GM12874 (cell line): ENCODE measurements at regions not wholly inside any gene's neighbourhood (a gene's known extent, or its start where the extent isn't known, plus 50 kb on each side); places are given as distances from the start of the nearest gene placed in this dataset.

Experiments
- TF ChIP-seq, protein P1 (sequence below): IDR thresholded peaks from 2 replicates; pipeline ENCODE4 v1.5.1; 2011; ENCODE audit warnings: low read depth, mild to moderate bottlenecking, control low read depth, low read length, moderate library complexity; ENCODE audit not compliant: insufficient read depth

DNA sequence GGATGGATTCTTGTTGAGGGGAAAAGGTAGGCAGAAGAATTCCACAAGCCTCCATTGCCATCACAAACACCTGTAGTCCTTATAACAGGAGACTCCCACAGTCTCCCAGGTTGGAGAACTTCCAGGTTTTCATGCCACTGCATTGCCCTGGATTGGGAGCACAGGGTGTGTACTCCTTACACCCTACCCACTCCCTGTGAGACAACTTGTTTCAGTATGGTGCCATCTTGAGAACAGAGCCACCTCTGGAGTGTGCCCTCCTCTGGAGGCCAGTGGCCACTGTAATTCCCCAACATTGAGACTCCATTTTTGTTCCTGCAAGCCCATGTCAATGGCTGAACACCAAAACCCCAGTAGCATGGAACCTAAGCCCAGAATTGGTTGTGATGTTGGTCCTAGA lies 123.5 kb upstream of the LAMA2 start:
- TF ChIP-seq, protein P1, sequence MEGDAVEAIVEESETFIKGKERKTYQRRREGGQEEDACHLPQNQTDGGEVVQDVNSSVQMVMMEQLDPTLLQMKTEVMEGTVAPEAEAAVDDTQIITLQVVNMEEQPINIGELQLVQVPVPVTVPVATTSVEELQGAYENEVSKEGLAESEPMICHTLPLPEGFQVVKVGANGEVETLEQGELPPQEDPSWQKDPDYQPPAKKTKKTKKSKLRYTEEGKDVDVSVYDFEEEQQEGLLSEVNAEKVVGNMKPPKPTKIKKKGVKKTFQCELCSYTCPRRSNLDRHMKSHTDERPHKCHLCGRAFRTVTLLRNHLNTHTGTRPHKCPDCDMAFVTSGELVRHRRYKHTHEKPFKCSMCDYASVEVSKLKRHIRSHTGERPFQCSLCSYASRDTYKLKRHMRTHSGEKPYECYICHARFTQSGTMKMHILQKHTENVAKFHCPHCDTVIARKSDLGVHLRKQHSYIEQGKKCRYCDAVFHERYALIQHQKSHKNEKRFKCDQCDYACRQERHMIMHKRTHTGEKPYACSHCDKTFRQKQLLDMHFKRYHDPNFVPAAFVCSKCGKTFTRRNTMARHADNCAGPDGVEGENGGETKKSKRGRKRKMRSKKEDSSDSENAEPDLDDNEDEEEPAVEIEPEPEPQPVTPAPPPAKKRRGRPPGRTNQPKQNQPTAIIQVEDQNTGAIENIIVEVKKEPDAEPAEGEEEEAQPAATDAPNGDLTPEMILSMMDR = no peak

DNA sequence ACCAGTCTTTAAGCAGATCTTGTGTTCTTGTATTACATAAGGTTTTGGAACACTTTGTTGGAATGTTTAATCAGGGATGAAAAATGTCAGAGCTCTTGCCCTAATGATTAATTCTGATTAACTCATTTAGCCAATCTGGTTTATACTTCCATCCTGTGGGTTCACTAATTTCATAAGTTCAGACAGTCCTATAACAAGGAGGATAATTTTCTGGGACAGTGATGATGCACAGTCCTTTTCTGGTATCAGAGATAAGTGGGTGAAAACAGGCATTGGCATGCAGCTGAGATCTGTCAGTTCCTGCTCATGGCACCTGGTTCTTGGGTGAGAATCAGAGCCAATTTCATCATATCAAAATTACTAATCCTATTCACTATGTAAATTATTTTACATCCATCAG lies 125.0 kb upstream of the LAMA2 start:
- TF ChIP-seq, protein P1 = no peak

DNA sequence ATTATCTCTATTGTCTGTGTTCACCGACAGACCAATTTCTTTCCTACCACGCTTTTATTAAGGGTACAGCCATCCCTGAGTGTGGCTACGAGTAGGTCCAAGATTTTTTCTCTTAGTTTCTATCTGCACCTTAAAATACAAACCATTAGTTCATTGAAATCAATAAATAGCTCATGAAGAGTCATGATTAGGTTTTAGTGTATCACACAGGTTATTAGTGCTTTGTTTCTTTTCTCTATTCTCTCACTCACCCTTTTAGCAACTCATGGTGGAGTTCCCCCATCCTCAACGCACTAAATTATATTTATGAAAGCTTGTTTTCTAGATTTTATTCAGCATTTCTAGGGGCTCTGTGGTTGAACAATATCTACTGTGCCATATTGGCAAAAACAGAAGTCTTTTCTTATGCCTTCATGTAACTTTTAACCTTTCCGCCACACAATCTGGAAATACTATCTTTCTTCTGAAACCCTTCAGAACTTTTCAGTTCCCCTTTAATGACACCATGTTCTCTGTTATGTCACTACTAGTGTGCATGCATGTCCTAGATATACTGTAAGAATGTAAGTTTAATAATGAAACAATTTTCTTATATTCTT lies 128.2 kb upstream of the LAMA2 start:
- TF ChIP-seq, protein P1 = no peak

DNA sequence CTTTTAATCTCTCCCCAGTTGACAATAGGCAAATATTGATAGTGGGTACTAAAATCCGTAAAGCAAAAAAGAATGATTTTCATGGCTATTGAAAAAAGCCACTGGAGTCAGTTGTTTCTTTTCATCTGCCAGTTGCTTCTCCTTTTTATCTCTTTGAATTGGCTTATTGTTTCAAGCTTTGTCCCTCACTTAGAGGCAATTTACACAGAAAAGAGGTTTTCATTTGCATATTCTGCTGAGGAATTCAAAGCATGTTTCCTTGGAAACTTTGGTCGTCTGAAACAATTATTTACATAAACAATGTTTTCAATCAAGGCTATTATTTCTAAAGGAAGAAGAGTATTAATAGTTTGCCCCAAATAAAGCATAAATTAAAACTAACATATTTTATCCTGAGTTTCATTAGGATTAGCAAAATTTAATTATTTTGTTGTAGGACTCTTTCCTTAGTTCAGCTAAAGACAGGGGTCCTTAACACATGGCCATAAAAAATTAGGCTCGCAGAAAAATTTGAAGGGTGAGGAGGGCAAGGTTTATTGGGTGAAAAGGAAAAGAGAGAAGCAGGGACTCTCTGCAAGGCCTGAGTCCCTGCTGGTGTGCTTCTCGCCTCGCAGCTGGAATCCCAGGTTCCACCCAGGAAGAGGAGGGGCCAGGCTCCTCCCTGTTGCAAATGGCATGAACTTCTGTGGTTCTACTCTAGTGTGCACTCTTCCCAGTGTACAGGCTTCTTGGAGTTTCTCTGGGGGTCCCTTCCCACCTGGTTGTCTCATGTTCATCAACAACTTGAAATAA lies 138.8 kb upstream of the LAMA2 start:
- TF ChIP-seq, protein P1 = no peak

DNA sequence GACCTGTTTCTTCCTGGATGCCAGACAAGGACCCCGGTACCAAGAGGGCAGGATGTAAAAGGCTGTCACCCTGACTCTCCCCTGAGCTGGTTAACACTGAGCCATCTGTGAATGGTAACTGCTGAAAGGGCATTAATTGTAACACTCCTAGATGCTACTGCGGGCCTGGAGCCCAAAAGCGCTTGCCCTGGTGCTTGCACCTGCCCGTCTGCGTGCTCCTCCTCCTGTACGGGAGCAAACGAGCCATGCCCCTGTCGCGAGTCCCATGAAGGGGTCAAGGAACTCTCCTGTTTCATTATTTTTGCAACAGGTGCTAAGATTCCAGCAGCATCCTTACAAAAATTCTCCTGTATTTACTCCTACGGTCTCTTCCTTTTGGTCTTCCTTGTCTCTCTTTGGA lies 140.0 kb upstream of the LAMA2 start:
- TF ChIP-seq, protein P1 = no peak

DNA sequence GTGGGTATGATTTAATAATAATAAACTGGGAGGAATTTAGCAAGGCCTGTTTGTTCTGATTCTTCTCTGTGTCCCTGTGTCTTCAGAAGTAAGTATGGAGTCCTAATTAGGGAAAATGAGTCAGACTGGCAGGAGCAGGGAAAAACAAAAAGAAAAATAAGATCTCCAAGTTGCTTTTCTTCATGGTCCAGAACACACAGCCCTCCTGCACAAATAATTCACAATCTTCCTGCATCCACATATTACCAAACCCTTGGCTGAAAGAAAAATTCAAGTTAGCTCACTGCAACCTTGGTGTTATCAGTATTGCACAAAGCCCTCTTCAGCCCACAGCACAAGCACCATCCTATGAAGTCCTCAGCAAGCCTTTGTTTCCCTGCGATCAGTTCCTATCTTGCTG lies 142.0 kb upstream of the LAMA2 start:
- TF ChIP-seq, protein P1 = no peak

DNA sequence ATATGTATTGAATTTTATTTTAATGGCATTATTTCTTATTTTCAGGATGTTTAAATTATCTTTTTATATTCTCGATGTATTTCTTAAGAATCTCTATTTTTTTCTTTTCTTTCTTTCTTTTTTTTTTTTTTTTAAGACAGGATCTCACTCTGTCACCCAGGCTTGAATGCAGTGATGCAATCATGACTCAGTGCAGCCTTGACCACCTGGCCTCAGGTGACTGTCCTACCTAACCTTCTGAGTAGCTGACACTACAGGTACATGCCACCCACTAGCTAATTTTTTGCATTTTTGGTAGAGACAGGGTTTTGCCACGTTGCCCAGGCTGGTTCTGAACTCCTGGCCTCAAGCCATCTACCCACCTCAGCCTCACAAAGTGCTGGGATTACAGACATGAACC lies 143.8 kb upstream of the LAMA2 start:
- TF ChIP-seq, protein P1 = no peak
